AG04450 (cell line): ENCODE measurements at regions not wholly inside any gene's neighbourhood (a gene's known extent, or its start where the extent isn't known, plus 50 kb on each side); places are given as distances from the start of the nearest gene placed in this dataset.

Experiments
- CTCF ChIA-PET: fragments of 300-600, 350-600 bp; formaldehyde crosslinking; extraction: SDS; loops from one replicate; lab custom pipeline; 2022; ENCODE audit warnings: antibody characterized with exemption, inconsistent platforms; lab: Charles Lee
- POLR2A ChIA-PET: fragments of 350-600 bp; formaldehyde crosslinking; extraction: SDS; loops from one replicate; lab custom pipeline; 2021; ENCODE audit warnings: antibody characterized with exemption, inconsistent platforms; lab: Yijun Ruan, JAX
- DNase-seq: peaks from one replicate; pipeline ENCODE4 v3.0.0-alpha.2; 2011; ENCODE audit warnings: low read depth, low spot score
- H3K27ac ChIP-seq: one replicate; pipeline ENCODE4 v1.5.1; 2012; ENCODE audit warnings: low read depth, low read length, control low read depth
- H3K27me3 ChIP-seq: one replicate; pipeline ENCODE4 v1.6.0; 2012; ENCODE audit warnings: low read length; ENCODE audit not compliant: control insufficient read depth, insufficient read depth
- H3K4me3 ChIP-seq: 2 replicates; pipeline ENCODE4 v1.5.1; 2011; ENCODE audit warnings: mild to moderate bottlenecking, low read depth, low read length, control low read depth
- H3K9me3 ChIP-seq: 2 replicates; pipeline ENCODE4 v1.5.1; 2012; ENCODE audit warnings: low read length; ENCODE audit not compliant: control insufficient read depth, insufficient read depth
- TF ChIP-seq, protein P1 (sequence below): IDR thresholded peaks from 2 replicates; pipeline ENCODE4 v1.5.1; 2011; ENCODE audit warnings: low read depth, low read length, control low read depth, inconsistent platforms

DNA sequence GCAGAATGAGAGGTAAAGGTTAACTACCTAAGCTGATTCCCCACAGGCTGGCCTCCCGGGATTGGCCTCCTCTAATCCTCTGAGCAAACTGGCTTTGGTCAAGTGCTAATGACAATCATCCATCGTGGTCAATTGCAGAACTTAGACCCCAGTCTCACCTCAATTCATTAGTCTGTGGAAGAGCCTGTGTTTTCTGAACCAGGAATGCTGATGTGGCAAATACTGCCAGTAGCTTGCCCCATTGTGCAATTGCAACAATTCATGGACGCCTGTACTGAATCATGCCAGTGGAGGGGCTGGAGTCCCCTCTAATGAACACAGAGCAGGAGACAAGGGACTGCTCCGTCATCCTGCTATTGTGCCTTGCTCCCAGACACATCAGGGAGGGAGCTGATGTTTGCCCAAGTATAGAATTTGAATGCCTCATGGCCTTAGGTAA lies 1256.5 kb downstream of the EFNB2 start:
- CTCF ChIA-PET, result no interaction called here

DNA sequence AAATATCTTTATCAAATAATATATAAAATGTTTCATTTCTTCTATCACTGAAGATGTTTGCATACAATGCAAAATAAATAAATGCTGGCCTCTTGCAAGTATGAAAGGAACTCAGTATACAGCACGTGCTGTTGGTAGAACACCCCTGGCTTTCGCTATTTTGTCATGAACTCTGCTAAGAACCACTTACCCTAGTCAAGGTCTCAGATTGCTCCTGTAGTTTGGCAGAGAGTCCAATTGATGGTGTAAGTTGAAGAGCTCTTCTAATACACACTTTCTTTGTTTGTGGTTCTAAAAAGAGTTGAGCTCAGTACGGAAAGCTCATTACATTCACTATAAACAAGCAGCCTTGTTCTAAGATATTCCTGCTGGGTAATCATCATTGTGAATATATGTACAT lies 1258.9 kb downstream of the EFNB2 start:
- Histone ChIP-seq H3K4me3 (no peak overlapping the region), H3K27me3 (no peaks in the 10 kb centered on the region), H3K9me3 (no peaks in the 10 kb centered on the region), H3K27ac (no peak overlapping the region)
- POLR2A ChIA-PET, result no interaction called here
- no peak for DNase-seq
- TF ChIP-seq, protein P1, sequence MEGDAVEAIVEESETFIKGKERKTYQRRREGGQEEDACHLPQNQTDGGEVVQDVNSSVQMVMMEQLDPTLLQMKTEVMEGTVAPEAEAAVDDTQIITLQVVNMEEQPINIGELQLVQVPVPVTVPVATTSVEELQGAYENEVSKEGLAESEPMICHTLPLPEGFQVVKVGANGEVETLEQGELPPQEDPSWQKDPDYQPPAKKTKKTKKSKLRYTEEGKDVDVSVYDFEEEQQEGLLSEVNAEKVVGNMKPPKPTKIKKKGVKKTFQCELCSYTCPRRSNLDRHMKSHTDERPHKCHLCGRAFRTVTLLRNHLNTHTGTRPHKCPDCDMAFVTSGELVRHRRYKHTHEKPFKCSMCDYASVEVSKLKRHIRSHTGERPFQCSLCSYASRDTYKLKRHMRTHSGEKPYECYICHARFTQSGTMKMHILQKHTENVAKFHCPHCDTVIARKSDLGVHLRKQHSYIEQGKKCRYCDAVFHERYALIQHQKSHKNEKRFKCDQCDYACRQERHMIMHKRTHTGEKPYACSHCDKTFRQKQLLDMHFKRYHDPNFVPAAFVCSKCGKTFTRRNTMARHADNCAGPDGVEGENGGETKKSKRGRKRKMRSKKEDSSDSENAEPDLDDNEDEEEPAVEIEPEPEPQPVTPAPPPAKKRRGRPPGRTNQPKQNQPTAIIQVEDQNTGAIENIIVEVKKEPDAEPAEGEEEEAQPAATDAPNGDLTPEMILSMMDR, result no peak
- CTCF ChIA-PET, result no interaction called here

More for the DNA sequence above, 1256.5 kb downstream of the EFNB2 start:
- H3K27me3 ChIP-seq, result no peaks in the 10 kb centered on the region
- H3K9me3 ChIP-seq, result no peaks in the 10 kb centered on the region
- no peak overlapping the region for H3K4me3 ChIP-seq
- no peak for DNase-seq
- TF ChIP-seq, protein P1, result no peak
- POLR2A ChIA-PET, result no interaction called here
- no peak overlapping the region for H3K27ac ChIP-seq

DNA sequence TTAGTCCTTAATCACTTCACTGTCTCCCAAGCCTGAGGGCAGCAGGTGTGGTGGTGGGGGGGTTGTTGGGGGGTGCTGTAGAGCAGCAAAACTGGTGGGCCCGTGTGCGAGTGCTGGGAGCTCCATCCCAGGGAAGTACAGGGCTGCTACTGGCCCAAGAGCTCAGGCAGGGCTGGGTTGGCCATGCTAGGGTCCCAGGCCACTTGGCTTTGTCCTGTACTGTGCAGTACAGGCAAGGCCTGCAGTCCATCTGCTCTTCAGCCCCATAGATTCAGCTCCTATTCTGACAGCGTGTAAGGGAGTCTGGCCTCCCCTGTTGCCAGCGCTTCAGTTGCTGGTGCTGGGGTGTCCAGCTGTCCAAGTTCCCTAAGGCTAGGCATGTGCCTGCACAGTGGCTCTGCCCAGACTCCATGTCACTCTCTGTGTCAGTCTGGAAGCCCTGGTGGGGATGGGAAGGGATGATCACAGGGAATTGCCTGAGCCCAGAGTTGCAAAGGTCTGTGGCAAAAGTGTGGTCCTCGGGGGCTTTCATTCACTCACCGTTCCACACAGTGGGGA lies 1261.7 kb downstream of the EFNB2 start:
- TF ChIP-seq, protein P1, result no peak
- H3K4me3 ChIP-seq, result no peak overlapping the region
- no peaks in the 10 kb centered on the region for H3K27me3 ChIP-seq
- ChIA-PET POLR2A (no interaction called here), CTCF (no interaction called here)
- no peak for DNase-seq
- H3K9me3 ChIP-seq, result no peaks in the 10 kb centered on the region
- H3K27ac ChIP-seq, result no peak overlapping the region

DNA sequence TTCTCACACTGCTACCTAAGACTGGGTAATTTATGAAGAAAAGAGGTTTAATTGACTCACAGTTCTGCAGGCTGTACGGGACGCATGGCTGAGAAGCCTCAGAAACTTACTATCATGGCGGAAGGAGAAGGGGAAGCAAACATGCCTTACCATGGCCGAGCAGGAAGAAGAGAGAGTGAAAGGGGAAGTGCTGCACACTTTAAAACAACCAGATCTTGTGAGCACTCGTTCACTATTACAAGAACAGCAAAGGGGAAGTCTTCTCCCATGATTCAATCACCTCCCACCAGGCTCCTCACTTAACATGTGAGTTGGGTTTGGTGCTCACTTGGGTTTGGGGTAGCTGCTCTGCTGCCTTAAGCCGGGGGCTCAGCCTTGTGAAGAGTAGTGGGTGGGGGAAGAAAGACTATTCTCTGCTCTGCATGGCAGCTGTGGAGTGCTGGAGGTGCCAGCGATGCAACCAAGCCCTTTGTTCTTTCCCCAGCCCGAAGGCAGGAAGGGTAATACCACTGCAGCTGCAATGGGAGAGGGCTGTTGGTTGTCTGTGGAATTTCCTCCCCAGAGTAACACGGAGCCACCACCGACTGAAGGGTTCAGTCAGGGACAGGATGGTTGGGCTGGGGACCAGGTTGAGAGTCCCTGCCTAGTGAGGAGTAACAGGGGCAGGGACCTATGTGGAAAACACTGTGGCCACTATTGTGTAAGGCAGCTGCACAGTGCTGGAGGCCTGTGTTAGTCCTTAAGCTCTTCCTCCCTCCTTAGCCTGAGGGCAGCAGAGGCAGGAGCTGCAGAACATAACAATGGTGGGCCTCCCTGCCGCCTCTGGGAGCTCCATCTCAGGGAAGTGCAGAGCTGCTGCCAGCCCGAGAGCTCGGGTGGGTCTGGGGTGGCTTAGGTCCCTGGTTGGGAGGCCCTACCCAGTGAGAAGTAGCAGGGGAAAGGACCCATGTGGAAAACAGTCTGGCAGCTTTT lies 1262.5 kb downstream of the EFNB2 start:
- TF ChIP-seq, protein P1, result no peak
- no peak overlapping the region for H3K27ac ChIP-seq
- H3K9me3 ChIP-seq, result no peaks in the 10 kb centered on the region
- DNase-seq, result no peak
- no peaks in the 10 kb centered on the region for H3K27me3 ChIP-seq
- H3K4me3 ChIP-seq, result no peak overlapping the region
- CTCF ChIA-PET, result no interaction called here
- POLR2A ChIA-PET, result no interaction called here

DNA sequence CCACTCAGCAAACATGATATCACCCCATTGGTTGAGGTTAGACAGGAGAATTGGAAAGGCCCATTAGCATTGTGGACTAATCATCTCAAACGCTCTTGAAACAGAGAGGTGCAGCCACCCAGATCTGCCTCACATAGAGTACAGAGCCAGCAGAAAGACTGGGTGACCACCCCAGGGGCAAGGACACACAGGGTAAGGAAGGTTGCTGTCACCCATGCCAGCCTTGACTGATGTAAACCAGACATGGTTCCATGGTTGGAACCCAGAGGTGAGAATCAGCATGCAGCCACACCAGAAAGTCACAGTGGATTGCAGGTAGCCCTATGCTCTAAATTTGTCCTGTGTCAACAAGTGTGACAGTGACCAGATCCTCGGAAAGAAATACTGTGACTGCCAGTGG lies 1268.8 kb downstream of the EFNB2 start:
- H3K27ac ChIP-seq, result no peak overlapping the region
- CTCF ChIA-PET, result no interaction called here

More for the DNA sequence above, 1268.8 kb downstream of the EFNB2 start:
- no peak overlapping the region for H3K4me3 ChIP-seq
- TF ChIP-seq, protein P1, result no peak
- DNase-seq, result no peak
- H3K9me3 ChIP-seq, result no peaks in the 10 kb centered on the region
- H3K27me3 ChIP-seq, result no peaks in the 10 kb centered on the region
- POLR2A ChIA-PET, result no interaction called here
